AG09319 (cell line): ENCODE measurements at regions not wholly inside any gene's neighbourhood (a gene's known extent, or its start where the extent isn't known, plus 50 kb on each side); places are given as distances from the start of the nearest gene placed in this dataset.
"Not testable (repeated sequence)": the region's sequence is repeated elsewhere in the genome, so short reads cannot be mapped to it uniquely, and the experiment has no call there.

Experiments
- DNase-seq: peaks from one replicate; pipeline ENCODE4 v3.0.0-alpha.2; 2010; ENCODE audit warnings: low read depth; ENCODE audit errors: extremely low read depth
- TF ChIP-seq, protein P1 (sequence below): IDR thresholded peaks from 2 replicates; pipeline ENCODE4 v1.5.1; 2011; ENCODE audit warnings: low read depth, mild to moderate bottlenecking, inconsistent platforms, low read length, moderate library complexity

DNA sequence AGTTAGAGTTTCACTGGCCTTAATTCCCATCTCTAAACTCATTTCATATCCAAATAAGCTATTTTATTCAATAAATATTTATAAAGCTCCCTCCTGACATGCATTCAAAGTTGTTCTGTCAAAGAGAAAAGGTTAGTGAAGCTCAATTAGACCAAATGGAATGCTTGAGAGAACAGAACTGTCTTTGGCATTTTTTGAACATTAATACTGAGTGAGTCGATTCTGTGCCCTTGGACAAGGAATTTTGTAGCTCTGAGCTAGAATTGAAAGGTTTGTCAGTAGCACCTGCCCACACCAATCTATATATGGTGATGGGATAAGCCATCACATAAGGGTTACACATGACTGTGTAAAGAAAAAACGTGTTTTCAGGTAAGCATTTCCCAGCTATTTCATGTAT is 631.2 kb upstream of the CCNG1 start:
- TF ChIP-seq, protein P1, sequence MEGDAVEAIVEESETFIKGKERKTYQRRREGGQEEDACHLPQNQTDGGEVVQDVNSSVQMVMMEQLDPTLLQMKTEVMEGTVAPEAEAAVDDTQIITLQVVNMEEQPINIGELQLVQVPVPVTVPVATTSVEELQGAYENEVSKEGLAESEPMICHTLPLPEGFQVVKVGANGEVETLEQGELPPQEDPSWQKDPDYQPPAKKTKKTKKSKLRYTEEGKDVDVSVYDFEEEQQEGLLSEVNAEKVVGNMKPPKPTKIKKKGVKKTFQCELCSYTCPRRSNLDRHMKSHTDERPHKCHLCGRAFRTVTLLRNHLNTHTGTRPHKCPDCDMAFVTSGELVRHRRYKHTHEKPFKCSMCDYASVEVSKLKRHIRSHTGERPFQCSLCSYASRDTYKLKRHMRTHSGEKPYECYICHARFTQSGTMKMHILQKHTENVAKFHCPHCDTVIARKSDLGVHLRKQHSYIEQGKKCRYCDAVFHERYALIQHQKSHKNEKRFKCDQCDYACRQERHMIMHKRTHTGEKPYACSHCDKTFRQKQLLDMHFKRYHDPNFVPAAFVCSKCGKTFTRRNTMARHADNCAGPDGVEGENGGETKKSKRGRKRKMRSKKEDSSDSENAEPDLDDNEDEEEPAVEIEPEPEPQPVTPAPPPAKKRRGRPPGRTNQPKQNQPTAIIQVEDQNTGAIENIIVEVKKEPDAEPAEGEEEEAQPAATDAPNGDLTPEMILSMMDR = no peak
- DNase-seq = no peak

DNA sequence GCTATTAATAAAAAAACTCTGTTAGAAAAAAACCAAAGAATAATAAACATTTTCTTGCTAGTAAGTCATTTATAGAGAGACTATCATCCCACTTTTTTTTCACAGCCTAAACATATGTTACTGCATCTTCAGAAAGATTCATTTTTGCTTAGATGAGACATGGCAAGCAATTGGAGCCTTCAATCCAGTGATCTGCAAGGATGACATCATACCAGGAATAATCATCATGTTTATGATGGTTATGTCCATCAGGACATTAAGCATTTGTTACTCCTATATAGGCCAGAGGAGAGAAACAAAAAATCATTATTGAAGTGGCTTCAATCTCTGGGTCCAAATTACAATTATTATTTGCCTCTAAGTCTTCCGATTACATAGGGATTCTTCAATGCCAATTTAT is 626.3 kb upstream of the CCNG1 start:
- TF ChIP-seq, protein P1 = no peak
- no peak for DNase-seq

DNA sequence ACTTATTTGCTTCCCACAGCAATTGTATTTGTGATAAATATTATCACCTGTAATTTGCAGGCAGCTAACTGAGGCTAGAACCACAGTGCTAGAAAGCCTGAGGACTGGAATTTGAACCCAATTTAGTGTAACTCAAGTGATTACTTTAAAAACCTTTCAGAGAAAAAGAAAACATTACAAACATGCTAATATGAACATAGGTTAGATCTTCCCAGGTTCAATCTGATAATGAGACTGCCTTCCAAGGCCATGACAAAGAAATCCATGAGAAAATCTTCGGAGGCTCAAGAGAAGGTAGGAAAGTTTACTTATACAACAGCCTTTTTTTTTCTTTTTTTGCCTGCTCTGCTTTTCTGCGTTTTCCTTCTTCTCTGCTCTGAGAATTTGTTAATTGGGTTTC is 620.6 kb upstream of the CCNG1 start:
- DNase-seq = no peak
- TF ChIP-seq, protein P1 = no peak

GRCh38 chr5:162817364-162817763 is 620.0 kb upstream of the CCNG1 start:
- no peak for DNase-seq
- TF ChIP-seq, protein P1 = no peak

GRCh38 chr5:162821664-162822063 is 615.7 kb upstream of the CCNG1 start:
- not testable (repeated sequence) for DNase-seq

- TF ChIP-seq, protein P1 = no peak
- DNase-seq = no peak
Observed at GRCh38 chr5:162824360-162824759, 613.0 kb upstream of the CCNG1 start.

GRCh38 chr5:162837155-162837554 is 600.2 kb upstream of the CCNG1 start:
- TF ChIP-seq, protein P1 = no peak
- no peak for DNase-seq

- no peak for DNase-seq
- TF ChIP-seq, protein P1 = no peak
Observed at GRCh38 chr5:162842727-162843126, 594.7 kb upstream of the CCNG1 start.
